ENCODE measurements at regions not wholly inside any gene's neighbourhood (a gene's known extent, or its start where the extent isn't known, plus 50 kb on each side); places are given as distances from the start of the nearest gene placed in this dataset.

- FAIRE-seq: no peak
- no peak for TF ChIP-seq CTCF (IDR thresholded peaks at IDR 0.05)
- 78 to 91% methylated on average over 5 of the region's 5 CpGs for WGBS, 2 donors
- Histone ChIP-seq H3K27me3 (no peaks in the 10 kb centered on the region), H3K4me1 (no peaks in the 10 kb centered on the region), H3K4me3 (no peak overlapping the region), H3K27ac (no peak overlapping the region), H3K36me3 (no peaks in the 10 kb centered on the region), H3K9me3 (no peaks in the 10 kb centered on the region)
- no peak for ATAC-seq
- intact Hi-C loops (cut with DNase I): no loop called here
- no peak for DNase-seq
These were observed 111.4 kb downstream of the LIPG start for GRCh38 chr18:49673281-49673680.

GRCh38 chr18:49672853-49673252 is 111.0 kb downstream of the LIPG start:
- FAIRE-seq (no peak), ATAC-seq (no peak), DNase-seq (no peak)
- TF ChIP-seq CTCF (IDR thresholded peaks at IDR 0.05): no peak
- Histone ChIP-seq H3K4me3 (no peak overlapping the region), H3K27ac (no peak overlapping the region), H3K9me3 (no peaks in the 10 kb centered on the region), H3K36me3 (no peaks in the 10 kb centered on the region), H3K4me1 (no peaks in the 10 kb centered on the region), H3K27me3 (no peaks in the 10 kb centered on the region)
- WGBS, 2 donors: 66 to 72% methylated on average over 1 of the region's 1 CpG
- intact Hi-C loops (cut with DNase I): no loop called here

- 94% methylated on average over 5 of the region's 5 CpGs for WGBS, 2 donors
- no peak for FAIRE-seq
- intact Hi-C loops (cut with DNase I): no loop called here
- Histone ChIP-seq H3K27me3 (no peaks in the 10 kb centered on the region), H3K27ac (no peak overlapping the region), H3K4me1 (no peaks in the 10 kb centered on the region), H3K36me3 (no peaks in the 10 kb centered on the region), H3K9me3 (no peaks in the 10 kb centered on the region), H3K4me3 (no peak overlapping the region)
- ATAC-seq: no peak
- TF ChIP-seq CTCF (IDR thresholded peaks at IDR 0.05): no peak
- no peak for DNase-seq
These were observed 107.5 kb downstream of the LIPG start for GRCh38 chr18:49669403-49669802.

GRCh38 chr18:49668574-49669275 is 106.9 kb downstream of the LIPG start:
- peak in 1 of 6 donors; percentile 36 for DNase-seq
- FAIRE-seq: no peak

More at GRCh38 chr18:49668574-49669275, 106.9 kb downstream of the LIPG start:
- H3K4me3 ChIP-seq: no peak overlapping the region
- intact Hi-C loops (cut with DNase I): no loop called here
- no peaks in the 10 kb centered on the region for H3K9me3 ChIP-seq
- ATAC-seq: peak in 3 of 4 donors; percentile 78 to 79 (median 78)
- H3K27me3 ChIP-seq: no peaks in the 10 kb centered on the region
- H3K4me1 ChIP-seq: no peaks in the 10 kb centered on the region
- H3K36me3 ChIP-seq: no peaks in the 10 kb centered on the region
- 30 to 37% methylated on average over 8 of the region's 8 CpGs for WGBS, 2 donors
- H3K27ac ChIP-seq: no peak overlapping the region
- TF ChIP-seq CTCF (IDR thresholded peaks at IDR 0.05): no peak

Measured in pancreas (tissue), 10 donors.